ENCODE measurements at regions not wholly inside any gene's neighbourhood (a gene's known extent, or its start where the extent isn't known, plus 50 kb on each side); places are given as distances from the start of the nearest gene placed in this dataset.
"Not testable (repeated sequence)": the region's sequence is repeated elsewhere in the genome, so short reads cannot be mapped to it uniquely, and the experiment has no call there.

DNA sequence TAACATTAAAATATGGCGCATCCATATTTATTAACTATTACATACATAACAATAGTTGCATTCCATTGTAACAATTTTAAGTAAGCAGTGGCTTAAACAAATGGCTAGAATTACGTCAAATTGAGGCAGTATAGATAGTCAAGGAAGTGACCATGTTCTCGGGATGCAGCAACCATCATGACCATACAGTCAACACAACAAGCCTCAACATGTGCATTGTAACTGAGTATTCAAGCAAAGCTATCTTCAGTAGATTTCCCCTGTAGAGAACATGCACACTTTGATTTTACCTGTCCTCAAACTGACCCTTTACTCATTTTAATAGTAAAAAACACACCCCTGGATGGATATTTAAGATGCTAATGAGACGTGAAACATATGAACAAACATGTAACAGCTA, 356.4 kb downstream of the HINT1 start:
- DNase-seq: no peak

DNA sequence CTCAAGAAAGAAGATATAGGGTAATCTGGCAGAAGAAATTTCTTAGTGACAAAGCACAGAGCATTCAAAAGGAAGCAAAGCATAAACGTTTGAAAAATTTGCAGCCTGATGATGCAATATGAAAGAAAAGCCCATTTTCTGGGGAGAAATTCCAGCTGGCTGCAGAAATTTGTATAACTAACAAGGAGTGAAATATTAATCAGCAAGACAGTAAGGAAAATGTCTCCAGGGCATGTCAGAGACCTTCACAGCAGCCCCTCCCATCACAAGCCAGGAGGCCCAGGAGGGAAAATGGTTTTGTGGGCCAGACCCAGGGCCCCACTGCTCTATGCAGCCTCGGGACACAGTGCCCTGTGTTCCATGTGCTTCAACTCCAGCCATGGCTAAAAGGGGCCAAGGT, 359.4 kb downstream of the HINT1 start:
- DNase-seq: no peak

DNA sequence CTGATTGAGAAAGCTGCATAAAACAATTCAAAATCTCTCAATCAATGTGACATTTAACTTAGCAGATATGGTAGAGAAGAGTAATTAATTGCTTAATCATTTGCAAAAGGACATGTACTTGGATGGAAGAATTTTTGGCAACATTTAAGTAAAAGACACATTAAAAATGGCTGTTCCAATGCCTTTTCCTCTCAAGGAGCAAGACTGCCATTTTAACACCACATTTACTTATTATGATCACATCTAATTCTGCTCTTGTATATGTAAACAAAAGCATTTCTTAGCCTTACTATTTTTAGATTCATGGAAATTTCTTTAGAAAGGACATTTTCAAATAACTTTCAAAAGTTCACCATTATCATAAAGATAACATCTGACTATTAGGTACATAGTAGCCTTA, 360.0 kb downstream of the HINT1 start:
- no peak for DNase-seq

DNA sequence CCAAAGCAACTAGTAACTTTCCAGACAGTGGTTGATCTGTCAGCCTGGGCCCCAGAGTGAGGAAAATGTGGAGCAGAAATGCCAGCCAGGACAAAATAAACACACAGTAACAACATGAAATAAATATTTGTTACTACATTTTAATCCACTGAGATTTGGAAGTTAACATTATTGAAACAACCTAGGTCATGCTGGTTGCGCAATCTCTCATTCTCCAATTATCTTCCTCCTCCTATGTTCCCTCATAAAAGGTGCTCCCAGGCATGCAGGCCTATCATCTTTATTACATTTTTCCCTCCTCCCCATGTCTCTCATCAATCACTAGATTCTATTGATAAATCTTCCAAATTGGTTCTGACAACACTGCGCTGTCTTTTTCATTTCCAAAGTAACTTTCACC, 363.1 kb downstream of the HINT1 start:
- no peak for DNase-seq

DNA sequence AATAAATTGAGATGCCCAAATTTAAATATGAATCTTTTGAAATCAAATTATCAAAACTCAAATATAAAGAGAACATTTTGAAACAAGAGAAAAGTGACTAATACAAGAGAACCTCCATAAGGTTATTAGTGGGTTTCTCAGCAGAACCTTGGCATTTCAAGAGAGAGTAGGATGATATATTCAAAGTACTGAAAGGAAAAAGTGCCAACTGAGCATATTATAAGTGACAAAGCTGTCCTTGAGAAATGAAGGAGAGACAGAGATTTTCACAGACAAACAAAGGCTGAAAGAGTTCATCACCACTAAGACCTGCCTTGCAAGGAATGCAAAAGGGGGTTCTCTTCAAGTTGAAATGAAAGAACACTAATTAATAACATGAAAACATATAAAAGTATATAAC, 366.0 kb downstream of the HINT1 start:
- no peak for DNase-seq

DNA sequence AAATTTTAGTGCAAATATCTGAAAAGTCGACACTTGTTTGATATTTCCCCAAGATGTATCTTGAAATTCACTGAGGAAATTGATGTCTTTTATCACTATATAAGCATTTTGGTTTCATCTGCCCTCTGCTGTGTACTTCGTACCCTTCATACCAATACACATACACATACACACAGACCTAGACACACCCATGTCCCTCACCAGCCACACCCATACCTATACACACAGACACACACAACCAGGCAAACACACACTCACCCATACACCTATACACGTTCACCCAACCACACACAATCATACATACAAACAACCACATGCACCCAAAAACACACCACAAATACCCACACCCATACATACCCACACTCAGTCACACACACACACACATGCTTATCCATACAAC, 367.8 kb downstream of the HINT1 start:
- no peak for DNase-seq

DNA sequence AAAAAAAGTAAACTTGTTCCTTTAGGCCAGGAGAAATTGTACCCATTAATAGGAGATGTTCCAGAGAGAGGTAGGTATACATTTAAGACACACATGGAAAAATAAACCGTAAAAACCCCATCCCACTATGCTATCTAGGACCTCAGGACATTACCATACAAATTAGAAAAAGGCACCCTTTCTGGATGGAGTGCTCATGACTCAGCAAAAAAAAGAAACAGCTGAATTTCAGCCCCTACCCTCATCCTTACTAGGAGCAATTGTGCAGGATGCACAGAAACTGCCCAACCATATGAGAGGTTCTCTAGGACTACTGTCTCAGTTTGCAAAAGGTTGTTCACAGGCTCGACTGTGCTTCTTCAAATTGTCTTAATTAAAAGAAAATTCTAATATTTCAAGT, 368.2 kb downstream of the HINT1 start:
- DNase-seq: no peak

DNA sequence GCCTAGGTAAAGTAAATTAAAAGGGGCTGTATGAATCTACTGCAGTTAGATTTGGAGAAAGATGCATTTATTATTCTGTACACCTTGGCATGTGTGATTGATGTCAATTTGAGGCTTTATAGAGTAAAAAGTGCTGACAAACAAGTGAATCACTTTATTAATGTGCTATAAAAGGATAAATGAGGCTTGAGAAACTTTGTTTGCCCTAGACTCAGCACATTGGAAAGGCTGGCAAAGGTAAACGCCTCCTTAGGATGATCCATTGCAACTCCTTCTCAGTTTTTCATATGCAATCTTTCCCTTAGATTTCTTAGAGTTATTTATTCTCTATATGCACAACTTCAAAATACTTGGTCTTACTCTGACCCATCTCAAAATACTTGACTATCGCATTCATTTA, 369.0 kb downstream of the HINT1 start:
- DNase-seq: no peak

DNA sequence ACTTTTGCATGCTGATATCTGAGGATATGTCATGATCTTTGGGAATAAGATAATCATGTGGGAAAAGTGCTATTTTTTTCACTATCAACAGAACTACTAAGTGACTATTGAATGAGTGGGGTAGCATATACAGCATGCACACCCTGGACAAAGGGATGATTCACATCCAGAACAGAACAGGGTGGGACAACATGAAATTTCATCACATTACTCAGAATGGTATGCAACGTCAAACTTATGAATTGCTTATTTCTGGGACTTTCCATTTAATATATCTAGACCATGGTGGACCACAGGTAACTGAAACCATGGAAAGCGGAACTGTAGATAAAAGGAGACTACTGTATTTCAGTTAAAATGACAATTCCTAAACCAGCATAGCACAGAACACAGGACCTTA, 370.0 kb downstream of the HINT1 start:
- DNase-seq: no peak

DNA sequence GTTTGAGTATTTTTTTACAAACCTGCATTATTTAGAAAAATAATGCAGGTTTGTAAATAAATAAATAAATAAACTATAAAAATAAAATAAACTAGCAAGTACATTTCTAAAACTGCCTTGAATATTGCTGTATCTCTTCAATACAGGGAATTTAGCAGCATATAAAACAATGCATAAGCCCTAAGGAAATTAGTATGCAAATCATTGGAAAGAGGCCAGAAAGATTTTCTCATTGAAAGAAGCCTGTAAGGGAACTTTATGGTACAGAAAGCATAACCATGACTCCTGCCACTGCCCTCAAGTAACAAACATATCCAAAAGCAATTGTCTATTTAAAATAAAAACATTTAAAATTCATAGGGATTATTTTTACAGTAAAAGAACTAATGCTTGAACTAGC, 387.3 kb downstream of the HINT1 start:
- no peak for DNase-seq

DNA sequence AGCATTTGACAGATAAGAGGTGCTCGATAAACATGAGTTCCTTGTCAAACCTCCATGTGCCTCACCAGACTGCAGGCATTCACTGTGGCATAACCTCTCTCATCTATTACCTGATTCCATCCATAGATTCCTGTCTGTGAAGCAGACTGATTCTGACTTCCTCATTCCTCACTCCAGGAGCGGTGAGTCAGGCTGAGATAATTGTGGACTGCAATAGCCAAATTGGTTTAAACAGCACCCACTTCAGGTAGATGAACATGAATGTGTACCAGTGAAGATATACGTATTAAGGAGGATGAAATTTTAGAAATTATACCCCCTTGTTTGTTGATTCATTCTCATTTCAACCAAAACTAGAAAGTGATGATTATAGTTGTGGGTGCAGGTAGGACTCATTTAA, 391.2 kb downstream of the HINT1 start:
- no peak for DNase-seq

DNA sequence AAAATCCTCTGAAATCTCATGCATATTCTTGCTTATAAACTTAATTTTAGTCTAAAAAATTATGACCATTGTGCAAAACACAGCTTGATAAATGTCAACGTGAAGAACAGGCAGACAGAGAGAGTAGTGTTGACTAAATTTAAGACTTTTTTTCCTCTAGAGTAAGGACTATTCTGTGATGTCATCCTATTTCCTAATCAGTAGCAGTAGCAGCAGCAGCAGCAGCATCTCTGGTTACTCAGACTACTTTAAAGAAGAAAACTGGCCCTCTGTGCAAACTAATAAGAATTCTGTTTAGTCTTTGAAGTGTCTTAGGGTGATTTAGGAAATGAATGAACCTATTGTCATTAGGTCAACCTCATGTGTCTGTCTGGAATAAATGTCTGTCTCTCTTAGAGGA, 403.0 kb downstream of the HINT1 start:
- no peak for DNase-seq

DNA sequence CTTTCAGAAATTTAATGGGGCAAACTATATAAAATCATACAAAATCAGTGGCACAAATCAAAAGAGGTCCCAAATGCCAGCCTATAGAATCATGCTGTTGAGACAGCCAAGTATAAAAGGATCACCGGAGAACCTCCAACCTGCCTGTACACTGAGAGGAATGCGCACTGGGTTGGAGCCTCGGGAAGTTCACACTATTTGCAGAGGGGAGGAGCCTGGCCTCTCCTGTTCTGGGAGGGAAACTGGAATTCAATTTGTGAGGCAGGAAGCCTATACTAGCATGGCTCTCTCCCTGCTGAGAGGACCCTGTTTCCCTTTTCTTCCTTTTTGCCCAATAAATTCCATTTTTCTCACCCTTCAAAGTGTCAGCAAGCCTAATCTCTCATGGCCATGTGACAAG, 406.0 kb downstream of the HINT1 start:
- no peak for DNase-seq

DNA sequence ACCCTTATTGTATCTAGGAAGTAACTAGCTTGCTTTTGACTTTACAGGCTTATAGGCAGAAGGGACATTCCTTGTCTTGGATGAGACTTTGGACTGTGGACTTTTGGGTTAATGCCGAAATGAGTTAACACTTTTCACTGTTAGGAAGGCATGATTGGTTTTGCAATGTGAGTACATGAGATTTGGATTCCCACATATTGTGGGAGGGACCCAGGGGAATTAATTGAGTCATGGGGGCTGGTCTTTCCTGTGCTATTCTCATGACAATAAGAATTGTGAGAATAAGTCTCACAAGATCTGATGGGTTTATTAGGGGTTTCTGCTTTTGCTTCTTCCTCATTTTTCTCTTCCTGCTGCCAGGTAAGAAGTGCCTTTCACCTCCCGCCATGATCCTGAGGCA, 417.5 kb downstream of the HINT1 start:
- DNase-seq: no peak

DNA sequence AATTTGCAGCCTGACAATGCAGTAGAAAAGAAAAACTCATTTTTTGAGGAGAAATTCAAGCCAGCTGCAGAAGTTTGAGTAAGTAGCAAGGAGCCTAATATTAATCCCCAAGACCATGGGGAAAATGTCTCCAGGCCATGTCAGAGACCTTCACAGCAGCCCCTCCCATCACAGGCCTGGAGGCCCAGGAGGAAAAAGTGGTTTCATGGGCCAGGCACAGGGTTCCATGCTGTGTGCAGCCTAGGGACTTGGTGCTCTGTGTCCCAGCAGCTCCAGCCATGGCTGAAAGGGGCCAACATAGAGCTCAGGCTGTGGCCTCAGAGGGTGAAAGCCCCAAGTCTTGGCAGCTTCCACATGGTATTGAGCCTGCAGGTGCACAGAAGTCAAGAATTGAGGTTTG, 418.4 kb downstream of the HINT1 start:
- DNase-seq: not testable (repeated sequence)

DNA sequence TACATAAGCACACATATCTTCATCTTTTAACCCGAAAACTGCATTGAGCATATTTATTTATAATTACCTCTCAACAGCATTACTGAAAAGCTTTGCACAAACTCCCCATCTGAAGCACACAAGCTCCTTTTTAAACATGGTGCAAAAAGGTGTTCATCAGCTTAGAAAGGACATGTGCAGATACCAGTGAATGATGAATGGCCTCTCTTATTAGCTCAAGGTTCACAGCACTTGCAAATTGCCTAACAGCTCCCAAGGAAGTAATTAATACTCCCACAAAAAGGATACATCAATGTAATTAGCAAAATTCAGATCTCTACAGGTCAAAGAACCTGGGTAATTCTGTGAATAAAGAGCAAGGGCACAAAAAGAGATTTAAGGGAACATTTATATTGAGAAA, 422.0 kb downstream of the HINT1 start:
- DNase-seq: no peak

DNA sequence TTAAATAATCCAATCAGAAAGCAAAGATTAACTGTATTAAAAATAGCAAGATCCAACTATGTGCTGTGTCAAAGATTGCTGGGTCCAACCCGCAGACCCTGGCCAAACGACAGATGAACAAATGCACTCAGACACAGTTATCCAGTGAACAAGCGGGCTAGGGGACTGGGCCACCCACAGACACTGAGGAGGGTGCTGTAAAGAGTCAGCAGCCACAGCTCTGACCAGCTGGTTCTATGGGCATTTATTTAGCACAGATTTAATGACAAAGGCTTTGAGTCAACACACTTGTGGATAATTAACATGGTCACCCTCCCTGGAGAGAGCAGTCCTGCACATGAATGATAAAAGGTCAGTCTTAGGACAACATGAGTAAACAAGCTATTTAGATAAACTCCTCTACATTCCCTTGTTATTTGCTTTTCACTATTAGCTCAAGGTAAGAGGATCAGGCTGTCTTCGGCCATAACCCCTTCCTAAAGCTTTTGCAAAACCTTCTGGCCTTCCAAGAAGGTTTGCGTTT, 424.9 kb downstream of the HINT1 start:
- DNase-seq: no peak

DNA sequence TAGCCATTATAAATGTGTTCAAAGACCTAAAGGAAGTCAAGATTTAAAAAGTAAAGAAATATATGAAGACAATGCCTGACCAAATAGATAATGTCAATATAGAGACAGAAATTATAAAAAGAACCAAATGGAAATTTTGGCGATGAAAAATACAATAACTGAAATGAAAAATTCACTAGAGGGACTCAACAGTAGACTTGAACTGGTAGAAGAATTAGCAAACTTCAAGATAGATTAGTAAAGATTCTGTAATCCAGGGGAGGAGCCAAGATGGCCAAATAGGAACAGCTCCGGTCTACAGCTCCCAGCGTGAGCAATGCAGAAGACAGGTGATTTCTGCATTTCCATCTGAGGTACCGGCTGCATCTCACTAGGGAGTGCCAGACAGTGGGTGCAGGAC, 433.2 kb downstream of the HINT1 start:
- DNase-seq: no peak

DNA sequence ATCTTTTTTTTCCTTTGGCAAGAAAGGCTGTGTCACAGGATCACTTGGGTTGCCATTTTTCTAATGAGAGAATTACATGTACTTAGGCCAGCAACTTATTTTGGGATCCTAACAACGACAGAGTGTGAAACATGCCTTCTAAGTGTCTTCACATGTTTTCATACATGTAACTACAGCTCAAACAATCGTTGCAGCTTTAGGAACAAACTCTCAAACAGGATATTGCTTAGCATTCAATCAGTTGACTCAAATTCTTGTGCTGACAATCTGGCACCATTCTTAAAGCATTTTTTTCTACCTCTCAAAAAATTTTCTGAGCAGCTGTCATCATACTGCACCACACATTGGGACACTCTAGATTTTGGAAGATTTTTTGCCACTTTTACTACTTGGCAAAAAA, 435.5 kb downstream of the HINT1 start:
- DNase-seq: no peak

DNA sequence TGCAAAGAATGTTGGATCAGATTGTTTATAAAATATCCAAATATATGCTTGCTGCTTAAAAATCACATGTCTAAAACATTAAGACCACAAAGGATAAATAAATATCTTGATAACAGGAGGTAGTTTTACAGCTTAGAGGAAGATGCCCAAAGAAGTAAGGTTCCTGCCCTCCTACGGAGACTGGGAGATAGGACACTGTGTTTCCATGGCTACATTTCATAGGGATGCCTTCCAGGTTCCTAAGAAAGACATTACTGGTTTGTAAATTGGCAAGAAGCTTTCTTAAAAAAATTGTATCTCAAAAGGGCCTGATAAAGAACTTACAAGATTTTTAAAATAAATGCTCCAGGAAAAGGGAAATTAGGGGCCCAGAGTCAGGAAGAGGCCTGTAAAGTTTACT, 437.2 kb downstream of the HINT1 start:
- no peak for DNase-seq

DNA sequence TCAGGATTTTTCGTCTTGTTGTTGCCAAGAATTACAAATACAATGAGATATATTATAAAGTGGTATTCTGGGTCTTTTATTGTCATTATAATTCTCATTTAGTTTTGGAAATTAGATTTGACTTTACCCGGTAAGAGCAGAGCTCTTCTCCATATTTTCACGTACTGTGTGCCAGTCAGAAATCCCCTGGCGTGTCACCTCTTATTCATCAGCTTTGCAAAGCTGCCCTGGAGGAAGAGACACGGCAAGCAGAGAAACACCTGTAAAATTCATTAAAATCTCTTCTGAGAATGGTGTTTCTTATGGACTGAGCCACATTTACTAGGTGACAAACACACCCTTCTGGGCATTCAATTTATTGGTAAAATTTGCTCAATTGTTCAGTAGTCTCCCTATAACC, 440.4 kb downstream of the HINT1 start:
- no peak for DNase-seq

DNA sequence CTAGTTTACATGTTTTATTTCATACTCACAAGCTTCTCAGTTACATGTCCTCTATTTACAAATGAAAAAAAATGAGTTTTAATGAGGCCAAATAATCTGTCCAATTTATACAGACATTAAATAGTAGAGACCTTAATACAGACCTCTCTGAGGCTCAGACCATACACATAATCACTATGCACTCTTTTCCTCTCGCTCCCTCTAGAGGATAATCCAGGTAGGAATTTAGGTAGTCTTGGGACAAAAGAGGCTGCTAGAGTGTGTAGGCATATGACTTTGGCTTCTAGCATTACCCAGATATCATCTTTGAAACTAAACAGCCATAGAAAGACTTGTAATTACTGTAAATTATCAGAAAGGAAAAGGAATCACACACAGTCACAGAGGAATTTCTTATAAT, 444.7 kb downstream of the HINT1 start:
- DNase-seq: peak; percentile 8 to 12

DNA sequence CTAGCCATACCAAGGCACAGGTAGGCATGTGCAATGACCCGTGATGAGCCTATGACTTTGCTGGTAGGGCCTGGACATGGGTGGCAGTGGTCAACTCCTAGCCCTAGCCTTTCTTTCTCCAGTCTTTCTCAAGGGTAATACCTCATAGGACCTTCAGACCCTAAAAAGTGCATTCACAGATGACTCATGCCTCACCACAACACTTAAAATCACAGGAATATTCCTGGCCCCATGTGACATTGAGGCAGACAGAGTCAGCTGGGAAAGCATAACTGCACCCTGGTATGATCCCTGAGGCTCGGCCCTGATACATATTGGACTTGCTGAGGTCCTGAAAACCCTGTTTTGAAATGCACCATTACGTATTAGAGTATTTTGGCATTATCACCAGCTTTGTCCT, 449.5 kb downstream of the HINT1 start:
- DNase-seq: no peak

DNA sequence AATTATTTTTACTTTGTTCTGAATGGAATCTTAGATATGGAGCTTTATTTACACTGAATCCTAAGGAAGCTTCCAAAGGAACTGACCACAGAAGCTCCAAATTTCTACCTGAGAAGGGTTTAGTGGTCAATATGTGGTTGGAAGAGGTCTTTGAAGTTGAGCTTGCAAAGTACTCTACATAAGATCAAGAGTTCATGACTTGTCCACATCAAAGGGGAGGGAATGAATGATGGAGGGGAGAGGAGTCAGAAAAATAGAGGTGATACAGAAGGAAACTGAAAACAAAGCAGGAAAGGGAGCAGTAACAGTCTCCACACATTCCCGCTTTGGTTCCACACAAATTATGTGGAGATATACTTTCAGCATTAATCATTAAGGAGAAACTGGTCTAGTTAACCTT, 450.9 kb downstream of the HINT1 start:
- DNase-seq: no peak

DNA sequence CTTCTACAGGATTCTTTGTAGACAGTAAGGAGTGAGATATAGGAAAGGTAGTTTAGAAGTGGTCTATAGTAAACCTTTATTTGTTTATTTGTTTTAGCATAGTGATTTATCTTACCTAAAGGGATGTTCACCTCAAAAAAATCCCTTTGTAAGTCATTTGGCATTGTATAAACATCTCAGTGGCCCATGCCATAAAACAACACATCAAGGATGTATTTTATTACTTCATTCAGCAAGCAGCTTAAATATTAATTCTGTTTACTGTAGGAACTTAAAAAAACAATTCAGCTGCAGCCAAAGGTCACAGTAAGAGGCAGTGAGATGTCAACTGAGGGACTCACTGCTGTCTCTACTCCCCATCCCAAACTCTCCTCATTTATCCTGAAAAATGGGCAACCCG, 452.7 kb downstream of the HINT1 start:
- DNase-seq: no peak

DNA sequence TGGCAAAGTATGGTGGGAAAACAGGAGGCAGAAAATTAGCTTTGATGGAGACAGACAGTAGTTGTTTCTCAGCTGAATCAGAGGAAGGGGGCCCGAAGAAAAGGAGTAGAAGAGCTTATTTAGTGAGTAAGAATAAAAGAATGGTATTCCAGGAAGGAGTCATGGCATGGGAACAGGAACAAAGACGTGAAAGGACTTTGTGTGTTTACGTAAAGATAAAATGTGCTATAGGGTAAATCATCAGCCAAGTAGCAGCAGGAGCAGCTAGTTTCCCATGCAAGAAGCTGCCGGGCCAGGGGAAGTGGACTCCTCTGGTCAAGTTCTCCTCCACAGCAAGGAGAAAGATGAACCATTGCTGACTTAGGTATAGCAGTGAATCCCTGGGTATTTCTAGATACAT, 454.5 kb downstream of the HINT1 start:
- no peak for DNase-seq
